ENCODE measurements at regions not wholly inside any gene's neighbourhood (a gene's known extent, or its start where the extent isn't known, plus 50 kb on each side); places are given as distances from the start of the nearest gene placed in this dataset.
A peak's percentile ranks its signal among the peaks of the same experiment; 100 is the strongest.

DNA sequence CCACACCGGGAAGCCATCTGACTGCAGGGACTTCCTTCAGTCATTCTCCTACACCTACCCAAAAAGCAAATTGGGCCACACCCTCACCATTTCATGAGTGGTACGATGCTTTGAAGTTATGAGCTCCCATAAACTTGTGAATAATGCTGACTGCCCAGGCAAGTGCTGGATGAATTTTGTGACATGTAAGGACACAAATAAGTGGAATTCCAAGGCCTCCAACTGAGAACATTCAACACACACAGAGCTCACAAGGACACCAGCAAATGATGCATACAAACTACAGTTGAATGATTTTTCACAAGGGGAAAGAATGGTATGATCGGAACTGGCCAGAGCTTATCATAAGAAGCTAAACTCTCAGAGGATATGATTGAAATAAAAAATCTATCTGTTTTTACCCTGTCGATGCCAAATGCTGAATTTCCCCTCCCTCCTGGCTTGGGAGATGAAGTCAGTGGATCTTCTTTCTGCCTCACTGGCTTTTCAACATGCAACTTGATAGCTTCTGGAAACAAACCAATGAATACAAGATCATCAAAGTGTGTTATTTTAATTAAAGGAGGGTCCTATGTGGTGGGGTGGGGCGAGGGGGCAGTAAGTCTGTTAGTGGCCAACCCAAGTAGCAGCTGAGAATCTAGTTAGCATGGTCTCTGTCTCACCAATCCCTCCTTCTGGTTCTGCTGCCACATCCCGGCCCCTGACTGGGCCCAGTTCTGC, 123.8 kb downstream of the WT1 start:
- no peak for DNase-seq (ENCODE audit: low read depth, low spot score)
- H3K4me3 ChIP-seq (ENCODE audit: low read length), result no peak overlapping the region

DNA sequence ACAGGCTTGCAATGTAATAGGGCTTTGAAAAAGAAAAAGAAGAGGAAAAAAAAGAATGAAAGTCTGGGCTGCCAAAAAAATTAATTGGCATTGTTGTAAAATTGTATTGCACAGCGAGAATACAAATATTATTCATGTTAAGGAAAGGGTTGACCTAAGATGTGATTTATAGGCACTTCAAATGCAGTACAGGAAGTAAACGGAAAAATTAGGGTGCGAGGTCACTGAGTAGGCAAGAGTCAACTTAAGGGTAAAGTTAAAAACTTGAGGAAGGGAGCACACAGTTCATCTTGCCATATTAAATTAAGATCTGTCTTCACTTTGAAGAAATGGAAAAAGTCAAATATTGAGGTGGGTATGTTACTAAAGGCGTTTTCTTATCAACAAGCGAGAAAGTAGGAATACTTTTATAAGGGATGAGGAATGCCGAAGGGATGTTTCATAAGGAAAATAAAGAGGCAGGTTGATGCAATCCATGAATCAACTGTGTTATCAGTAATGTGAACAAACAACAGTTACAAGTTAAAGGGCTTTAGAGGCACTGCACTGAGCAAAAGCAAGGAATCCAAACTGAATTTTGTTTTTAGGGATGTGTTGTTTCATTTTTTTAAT, 123.0 kb downstream of the WT1 start:
- no peak overlapping the region for H3K4me3 ChIP-seq (ENCODE audit: low read length)
- no peak for DNase-seq (ENCODE audit: low read depth, low spot score)

DNA sequence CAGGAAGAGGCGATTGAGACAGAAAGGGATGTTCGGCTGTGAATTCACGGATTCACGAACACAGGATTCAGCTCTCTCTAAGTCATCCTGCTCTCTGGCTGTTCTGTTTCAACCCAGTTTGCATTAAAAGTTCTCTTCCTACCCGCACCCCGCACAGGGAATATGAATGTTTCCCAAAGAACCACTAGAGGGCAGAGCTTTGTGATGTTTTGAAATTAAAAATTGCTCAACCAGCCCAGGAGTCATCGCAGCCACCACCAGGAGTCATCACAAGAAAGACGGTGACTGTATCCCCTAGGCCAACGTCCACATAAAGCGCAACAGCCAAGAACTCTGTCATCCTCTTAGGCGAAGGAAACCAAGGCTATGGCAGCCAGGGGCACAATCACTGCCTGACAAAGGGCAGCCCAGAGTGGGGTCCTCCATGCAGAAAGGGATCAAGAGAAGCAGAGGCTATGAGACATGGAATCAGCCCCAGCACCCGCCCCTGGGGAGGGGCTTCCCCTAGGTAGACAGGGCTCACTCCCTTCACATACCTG, 122.4 kb downstream of the WT1 start:
- peak; percentile 73 for DNase-seq (ENCODE audit: low read depth, low spot score)
- peak overlapping the region; percentile 13; the same call in 1 of the 2 replicates for H3K4me3 ChIP-seq (ENCODE audit: low read length)

DNA sequence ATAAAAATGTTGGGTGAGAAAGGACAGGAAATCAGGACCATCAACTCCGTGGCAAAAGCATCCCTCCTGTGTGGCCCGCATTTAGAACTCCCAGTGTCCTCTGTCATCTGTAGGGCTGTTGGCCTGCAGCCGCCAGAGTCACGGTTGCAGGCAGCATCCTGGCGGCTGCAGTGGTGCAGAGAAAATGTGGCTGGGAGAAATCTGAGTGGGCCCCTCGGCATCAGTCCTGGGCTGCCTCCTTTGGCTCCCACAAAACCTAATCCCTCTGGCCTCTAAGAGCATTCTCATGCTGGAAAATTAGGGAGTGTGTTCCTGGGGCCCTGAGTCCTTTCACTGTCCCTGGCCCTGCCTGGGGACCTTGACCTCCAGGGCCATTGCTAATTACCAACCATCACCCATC, 121.9 kb downstream of the WT1 start:
- no peak for DNase-seq (ENCODE audit: low read depth, low spot score)
- no peak overlapping the region for H3K4me3 ChIP-seq (ENCODE audit: low read length)

DNA sequence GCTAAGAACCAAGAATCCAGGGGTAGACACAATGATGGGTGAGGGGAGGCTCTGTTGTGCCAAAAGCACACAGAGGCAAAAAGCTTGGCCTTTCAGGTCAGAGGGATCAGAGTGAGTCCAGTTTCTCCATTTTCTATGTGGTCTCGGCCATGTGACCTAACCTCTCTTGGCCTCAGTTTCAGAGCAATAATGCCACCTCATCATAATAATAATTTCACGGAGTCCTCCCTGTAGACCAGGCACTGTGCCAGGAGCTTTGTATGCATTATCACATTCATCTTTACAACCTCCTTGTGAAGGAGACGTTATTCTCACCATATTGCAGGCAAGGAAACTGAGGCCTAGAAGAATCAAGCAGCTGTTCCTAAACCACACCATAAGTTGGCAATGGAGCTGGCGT, 120.2 kb downstream of the WT1 start:
- DNase-seq (ENCODE audit: low read depth, low spot score), result no peak
- H3K4me3 ChIP-seq (ENCODE audit: low read length), result no peak overlapping the region

DNA sequence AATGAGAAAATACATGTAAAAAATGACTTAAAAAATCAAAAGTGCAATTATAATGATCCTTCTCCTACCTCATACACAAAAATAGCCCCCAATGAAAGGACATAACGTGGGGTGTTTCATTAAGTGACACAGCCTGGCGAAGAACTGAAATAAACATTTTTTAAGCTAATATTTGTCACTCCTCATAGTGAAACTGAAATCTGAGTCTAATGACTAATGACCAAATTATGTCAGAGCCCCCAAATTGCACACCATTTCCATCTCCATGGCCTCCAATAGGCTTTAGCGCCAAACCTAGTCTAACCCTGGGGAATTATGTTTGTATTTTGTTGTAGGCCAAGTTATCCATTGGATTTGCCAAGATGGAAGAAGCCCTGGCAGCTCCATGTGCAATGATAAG, 119.1 kb downstream of the WT1 start:
- no peak overlapping the region for H3K4me3 ChIP-seq (ENCODE audit: low read length)
- DNase-seq (ENCODE audit: low read depth, low spot score), result no peak

DNA sequence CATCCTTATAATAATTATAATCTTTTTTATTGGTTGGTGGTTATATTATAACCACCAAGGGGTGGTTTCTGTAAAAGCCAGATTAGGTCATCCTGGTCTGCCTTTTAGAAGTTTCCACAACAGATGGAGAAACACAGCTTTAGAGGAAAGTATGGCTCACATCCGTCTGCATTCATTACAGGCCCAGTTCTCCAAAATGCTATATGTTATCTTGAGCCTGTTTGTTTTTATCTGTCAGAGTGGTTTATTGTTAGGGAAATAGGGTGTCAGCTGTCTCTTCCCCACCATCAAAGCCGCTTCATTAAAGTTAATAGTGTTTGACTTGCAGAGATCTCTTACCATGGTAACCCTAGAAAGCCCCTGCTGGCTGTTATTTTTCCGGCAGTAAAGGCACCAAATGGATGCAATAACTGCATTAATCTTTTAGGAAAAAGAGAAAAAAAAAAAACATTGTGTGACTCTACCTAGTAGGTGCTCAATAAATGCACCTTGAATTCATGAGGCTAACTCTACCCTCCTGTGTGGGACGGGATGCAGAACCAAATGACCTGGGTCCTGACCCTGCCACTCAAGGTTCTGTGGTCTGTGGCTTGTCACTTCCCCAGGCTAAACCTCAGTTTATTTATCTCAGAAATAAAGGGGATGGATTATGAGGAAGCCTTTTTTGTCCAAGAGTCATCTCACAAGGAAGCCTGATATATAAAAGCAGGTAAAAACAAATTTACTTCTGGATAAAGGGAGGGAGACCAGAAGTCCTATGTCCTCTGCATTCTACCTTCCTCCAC, 118.3 kb downstream of the WT1 start:
- no peak for DNase-seq (ENCODE audit: low read depth, low spot score)
- H3K4me3 ChIP-seq (ENCODE audit: low read length), result no peak overlapping the region

DNA sequence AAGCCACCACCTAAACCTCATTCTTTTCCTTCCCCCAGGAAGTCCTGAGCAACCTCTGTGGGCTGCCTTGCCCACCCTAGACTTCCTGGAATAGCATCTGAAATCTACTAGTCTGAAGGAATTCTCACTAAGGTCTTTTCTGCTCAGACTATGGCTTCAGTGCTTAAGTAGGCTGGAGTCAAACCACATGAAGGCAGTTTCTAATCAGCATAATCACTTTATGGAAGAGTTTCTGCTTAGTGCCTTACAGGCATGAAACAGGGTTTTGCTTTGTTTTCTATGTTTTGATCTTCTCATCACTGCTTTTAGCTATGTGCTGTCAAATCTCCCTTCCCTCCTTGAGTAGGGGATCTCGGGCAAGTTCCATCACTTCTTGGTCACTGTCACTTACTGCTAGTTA, 117.7 kb downstream of the WT1 start:
- DNase-seq (ENCODE audit: low read depth, low spot score), result peak; percentile 60
- H3K4me3 ChIP-seq (ENCODE audit: low read length), result no peak overlapping the region

DNA sequence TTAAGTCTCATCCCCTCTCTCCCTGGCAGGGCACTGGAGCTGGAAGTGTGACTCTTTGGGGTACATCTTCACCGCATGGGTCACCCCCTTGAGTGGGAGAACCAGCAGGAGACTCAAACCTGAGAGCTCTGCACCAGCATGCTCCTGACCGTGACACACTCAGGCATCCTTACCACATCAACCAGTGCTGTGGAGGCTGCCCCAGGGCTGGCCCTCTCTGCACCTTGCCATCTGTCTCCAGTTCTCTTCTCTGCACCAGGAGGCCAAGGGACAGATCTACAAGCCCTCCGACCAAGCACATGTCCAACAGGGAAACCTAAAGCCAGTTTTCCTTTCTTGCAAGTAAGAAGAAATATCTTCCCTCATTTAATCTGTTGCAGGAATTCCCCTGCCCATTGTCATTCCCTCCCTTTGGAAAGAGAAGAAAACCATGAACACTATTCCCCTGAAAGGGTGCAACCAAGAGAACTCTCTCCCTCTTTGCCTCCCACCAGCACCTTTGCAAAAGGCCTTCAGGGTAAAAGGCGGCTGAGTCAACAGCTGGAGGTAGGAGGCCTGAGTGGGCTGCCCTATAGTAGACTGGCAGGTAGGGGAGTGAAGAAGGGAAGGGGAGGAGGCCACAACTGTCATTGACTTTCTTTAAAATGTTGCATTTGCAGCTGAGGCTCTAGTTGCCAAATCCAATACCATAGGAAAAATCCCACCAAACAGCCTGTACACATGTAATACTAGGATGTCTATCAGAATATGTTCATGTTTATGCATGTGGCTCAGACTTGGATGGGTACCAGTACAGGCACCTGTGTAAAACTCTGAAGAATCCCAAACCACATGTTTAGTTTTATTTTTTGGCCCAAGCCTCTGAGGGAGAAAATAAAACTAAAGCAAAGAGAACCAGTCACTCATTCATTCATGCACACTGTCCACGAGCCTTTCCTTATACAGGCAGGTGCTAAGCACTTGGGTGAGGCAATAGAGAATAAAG, 117.0 kb downstream of the WT1 start:
- no peak for DNase-seq (ENCODE audit: low read depth, low spot score)
- no peak overlapping the region for H3K4me3 ChIP-seq (ENCODE audit: low read length)

DNA sequence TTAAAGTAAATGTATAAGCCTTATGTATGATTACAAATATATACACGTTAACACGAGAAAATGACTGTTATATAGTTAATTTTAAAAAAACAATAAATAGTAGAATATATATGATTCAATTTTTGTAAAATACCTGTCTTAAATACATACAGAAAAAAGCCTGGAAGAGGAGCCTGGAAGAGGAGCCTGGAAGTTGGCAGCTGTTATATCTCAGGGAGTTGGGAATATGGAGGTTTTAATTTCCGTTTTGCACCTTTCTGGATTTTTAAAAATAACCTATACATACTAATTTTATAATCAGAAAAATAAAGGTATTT, 111.6 kb downstream of the WT1 start:
- no peak overlapping the region for H3K4me3 ChIP-seq (ENCODE audit: low read length)
- DNase-seq (ENCODE audit: low read depth, low spot score), result no peak

DNA sequence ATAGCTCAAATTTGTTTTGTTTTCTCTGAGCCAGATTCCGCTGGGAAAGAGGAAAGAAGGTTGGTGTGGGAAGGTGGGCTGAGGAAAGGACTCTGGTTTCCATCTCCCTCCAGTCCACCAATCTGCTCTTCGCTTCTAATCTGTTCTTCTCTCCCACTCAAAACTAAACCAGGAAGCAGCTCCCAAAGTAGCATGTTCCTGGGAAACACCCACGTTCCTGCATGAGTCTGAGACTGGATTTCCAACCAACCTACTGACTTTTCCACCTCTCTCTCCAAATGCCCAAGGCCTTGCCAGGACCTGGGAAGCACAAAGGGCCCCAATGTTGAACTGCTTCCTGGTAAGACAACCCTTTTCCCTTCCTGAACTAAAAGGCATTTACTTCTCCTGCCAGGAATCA, 110.2 kb downstream of the WT1 start:
- no peak for DNase-seq (ENCODE audit: low read depth, low spot score)
- no peak overlapping the region for H3K4me3 ChIP-seq (ENCODE audit: low read length)

DNA sequence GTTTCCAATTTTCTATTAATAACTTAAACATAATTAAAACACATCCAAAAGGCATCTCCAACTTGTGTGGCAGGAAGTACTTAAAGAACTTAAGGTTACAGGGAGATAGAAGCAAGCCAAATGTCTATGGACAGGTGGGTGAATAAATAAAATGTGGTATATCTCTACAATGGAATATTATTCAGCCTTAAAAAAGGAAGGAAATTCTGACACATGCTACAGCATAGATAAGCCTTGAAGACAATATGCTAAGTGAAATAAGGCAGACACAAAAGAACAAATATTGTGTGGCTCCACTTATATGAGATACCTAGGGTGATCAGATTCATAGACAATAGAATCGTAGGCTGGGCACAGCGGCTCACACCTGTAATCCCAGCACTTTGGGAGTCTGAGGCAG, 109.6 kb downstream of the WT1 start:
- DNase-seq (ENCODE audit: low read depth, low spot score), result no peak
- H3K4me3 ChIP-seq (ENCODE audit: low read length), result no peak overlapping the region

DNA sequence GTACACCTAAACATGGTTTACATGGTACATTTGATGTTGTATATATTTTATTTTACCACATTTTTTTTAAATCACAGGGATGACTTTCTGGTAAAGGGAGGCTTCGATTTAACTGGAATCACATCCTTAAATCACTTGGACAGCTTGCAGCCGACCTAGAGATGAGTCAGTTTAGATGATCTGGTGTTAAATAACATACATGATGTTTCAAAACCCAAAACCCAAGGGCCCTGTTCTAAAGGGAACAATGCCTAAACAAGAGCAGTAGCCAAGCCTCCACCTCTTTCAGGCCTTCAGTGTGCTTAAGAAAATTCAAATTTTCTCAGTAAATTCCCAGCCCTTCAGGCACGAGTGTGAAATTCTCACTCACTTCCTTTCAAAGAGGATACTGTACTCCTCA, 108.8 kb downstream of the WT1 start:
- H3K4me3 ChIP-seq (ENCODE audit: low read length), result no peak overlapping the region
- DNase-seq (ENCODE audit: low read depth, low spot score), result no peak

DNA sequence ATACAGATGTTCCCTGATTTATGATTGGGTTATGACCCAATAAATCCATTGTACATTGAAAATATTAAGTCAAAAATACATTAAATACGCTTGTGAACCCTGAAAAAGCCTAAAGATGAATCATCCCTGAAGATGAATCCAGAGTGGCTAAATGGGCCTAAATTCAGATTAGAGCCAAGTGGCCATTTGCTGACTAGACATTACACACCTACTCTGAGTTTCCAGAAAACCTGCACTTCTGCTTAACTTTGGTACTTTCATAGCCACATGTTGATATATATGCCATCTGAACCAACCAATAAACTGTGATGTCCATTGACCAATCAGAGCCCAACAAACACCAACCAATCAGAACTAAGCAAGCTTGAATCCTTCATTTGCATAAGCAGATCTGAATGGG, 106.9 kb downstream of the WT1 start:
- H3K4me3 ChIP-seq (ENCODE audit: low read length), result no peak overlapping the region
- no peak for DNase-seq (ENCODE audit: low read depth, low spot score)

DNA sequence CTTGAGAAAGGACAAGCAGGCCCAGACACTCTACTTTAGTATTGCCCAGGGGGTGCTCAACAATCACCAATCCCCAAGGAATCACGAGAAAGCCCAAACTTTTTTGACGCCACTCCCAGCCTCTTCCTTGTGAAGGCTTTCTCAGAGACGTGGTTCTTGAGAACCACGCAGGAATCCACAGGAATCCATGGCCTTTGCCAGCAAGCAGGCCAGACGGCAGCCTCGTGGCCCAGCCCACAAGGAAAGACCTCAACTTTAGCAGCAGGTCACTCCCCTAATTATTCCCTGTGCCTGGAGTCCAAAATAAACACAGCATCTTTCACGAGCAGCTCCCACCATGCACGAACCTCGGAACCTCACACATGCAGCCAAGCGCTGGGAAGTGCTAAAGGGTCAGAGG, 104.2 kb downstream of the WT1 start:
- DNase-seq (ENCODE audit: low read depth, low spot score), result no peak
- no peak overlapping the region for H3K4me3 ChIP-seq (ENCODE audit: low read length)

DNA sequence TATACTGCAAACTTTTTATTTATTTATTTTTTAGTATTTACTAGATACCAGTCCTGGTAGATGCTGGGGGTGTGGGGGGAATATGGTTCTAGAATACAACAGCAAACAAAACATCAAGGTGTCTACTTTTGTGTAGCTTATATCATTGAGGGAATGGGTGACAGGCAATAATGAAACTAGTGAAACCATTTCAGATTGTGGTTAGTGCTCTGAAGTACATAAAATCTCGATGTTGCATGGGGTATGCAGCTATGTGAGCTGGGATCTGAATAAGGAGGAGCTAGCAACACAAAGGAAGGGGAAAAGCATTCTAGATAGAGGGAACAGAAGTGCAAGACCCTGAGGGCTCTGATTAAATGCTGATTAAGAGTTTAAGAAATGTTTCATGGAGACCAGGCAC, 103.5 kb downstream of the WT1 start:
- no peak overlapping the region for H3K4me3 ChIP-seq (ENCODE audit: low read length)
- DNase-seq (ENCODE audit: low read depth, low spot score), result no peak

DNA sequence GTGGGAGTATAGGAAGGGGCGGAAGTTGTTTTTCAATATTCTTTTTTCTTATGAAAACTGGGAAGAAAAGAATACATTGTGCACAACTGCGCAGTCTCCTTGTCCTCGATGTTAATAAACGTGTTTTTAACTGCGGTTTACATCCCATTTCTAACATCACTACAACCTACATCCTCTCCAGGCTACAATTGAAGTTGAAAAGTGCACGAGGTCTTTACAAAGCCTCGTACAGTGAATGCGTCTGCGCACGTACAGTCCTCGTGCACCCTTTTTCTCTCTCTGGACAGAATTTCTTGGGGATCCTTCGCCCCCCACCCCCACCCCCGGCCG, 102.4 kb downstream of the WT1 start:
- no peak overlapping the region for H3K4me3 ChIP-seq (ENCODE audit: low read length)
- DNase-seq (ENCODE audit: low read depth, low spot score), result no peak

DNA sequence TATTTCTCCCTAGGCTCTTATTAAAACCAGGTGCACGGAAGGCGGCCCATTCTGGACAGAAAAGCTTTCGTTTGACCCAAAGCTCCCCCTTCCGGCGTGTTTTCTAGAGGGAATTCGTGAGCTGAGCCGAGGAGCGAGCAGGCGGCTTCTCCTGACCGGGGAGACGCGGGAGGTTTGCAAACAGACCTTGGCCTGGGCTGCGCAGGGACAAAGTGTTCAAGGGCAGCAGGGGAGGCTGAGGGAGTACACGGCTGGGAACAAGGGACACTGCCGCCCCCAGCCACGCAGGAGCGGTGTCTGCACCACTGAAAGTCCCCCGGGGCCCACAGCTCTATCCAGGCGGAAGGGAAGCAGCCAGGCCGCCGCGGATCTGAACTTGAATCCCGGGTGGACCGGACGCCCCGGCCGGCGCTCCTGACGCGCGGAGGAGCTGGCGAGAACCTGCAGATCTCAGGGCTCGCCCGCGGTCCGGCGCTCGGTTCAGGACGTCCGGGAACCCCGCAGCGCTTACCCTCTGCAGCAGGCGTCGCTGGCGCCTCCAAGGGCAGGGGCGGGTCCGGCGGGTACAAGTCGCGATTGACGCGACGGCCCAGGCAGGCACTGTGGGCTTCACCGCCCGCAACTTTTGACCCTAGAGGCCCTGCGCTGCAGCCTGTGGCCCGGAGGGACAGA, 101.9 kb downstream of the WT1 start:
- DNase-seq (ENCODE audit: low read depth, low spot score), result no peak
- H3K4me3 ChIP-seq (ENCODE audit: low read length), result no peak overlapping the region

DNA sequence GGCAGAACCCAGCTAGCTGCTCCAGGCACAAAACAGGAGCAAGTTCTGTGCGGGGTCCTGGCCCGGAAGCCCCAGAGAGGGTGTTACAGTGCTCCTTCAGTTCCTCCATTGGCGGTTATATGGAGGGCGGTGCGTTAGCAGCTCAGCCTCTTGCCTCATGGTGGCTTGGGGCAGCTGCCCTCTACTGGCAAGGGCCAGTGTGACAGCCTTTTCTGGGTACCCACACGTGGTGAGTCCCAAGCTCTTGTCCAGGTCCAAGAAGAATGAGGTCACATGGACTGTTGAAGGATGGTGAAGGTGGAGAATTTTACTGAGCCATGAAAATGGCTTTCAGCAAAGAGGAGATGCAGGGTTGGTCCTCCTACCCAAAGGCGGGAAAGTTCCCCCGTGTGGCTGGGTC, 100.5 kb downstream of the WT1 start:
- H3K4me3 ChIP-seq (ENCODE audit: low read length), result no peak overlapping the region
- DNase-seq (ENCODE audit: low read depth, low spot score), result no peak
